Fibroblast of the aortic adventitia (primary cell): ENCODE measurements at regions not wholly inside any gene's neighbourhood (a gene's known extent, or its start where the extent isn't known, plus 50 kb on each side); places are given as distances from the start of the nearest gene placed in this dataset.

Source experiments
- DNase-seq: peaks from one replicate; pipeline ENCODE4 v3.0.0-alpha.2; 2010; ENCODE audit warnings: low read depth
- H3K4me3 ChIP-seq: 2 replicates; pipeline ENCODE4 v1.5.1; 2011; ENCODE audit warnings: low read depth, mild to moderate bottlenecking, control low read depth, low read length, moderate library complexity
- TF ChIP-seq, protein P1 (sequence below): IDR thresholded peaks from 2 replicates; pipeline ENCODE4 v1.5.1; 2011; ENCODE audit warnings: mild to moderate bottlenecking, low read length, control low read depth, inconsistent platforms; ENCODE audit not compliant: insufficient read depth

GRCh38 chr14:65280653-65281052, 131.9 kb upstream of the FUT8 start:
- no peak for DNase-seq
- TF ChIP-seq, protein P1, sequence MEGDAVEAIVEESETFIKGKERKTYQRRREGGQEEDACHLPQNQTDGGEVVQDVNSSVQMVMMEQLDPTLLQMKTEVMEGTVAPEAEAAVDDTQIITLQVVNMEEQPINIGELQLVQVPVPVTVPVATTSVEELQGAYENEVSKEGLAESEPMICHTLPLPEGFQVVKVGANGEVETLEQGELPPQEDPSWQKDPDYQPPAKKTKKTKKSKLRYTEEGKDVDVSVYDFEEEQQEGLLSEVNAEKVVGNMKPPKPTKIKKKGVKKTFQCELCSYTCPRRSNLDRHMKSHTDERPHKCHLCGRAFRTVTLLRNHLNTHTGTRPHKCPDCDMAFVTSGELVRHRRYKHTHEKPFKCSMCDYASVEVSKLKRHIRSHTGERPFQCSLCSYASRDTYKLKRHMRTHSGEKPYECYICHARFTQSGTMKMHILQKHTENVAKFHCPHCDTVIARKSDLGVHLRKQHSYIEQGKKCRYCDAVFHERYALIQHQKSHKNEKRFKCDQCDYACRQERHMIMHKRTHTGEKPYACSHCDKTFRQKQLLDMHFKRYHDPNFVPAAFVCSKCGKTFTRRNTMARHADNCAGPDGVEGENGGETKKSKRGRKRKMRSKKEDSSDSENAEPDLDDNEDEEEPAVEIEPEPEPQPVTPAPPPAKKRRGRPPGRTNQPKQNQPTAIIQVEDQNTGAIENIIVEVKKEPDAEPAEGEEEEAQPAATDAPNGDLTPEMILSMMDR = no peak
- H3K4me3 ChIP-seq = no peak overlapping the region

DNA sequence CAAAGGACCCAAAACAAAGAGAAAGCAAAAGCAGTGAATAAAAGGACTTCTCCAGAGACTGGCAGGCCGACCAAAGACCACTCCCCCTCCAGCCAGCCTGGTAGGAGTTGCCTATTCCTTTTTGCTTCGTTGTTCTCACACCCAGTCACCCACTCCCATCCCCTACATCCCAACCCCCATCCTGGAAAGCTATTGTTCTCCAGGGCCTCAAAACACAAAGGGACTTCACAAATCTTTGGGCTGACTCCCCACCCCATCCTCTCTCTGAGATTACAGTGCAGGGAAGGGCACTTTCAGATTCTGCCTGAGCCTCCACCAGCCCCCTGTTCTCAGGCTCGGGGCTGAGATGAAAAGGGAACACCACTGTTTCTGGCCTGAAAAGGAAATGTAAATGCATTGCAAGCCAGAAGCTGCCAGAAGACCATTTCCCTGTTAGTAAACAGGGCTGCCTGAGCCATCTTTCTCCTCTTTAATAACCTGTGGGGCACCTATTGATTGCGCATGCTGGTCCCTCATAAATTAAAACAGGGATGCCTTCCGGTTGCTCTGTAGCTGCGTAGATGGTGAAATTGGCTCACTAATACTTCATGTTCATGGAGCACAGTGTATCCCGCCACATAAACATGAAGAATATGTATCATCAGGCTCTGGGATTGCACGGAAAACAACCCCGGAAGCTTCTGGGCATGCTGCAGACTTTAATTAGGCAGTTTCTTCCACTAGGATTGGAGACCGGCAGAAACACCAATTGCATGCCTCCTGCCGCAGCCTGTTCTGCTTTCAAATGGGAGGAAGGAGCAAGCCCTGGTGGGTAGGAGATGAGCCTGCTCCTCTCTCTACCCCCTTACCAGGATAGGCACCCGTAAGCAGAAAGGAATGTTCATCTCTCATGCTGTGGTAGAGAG, 130.3 kb upstream of the FUT8 start:
- TF ChIP-seq, protein P1 = no peak
- no peak overlapping the region for H3K4me3 ChIP-seq
- DNase-seq = peak; percentile 68

- no peak for DNase-seq
- no peak overlapping the region for H3K4me3 ChIP-seq
- TF ChIP-seq, protein P1 = no peak
These were observed 129.7 kb upstream of the FUT8 start for GRCh38 chr14:65282896-65283253.

GRCh38 chr14:65286443-65286842, 126.1 kb upstream of the FUT8 start:
- DNase-seq = no peak
- no peak overlapping the region for H3K4me3 ChIP-seq
- TF ChIP-seq, protein P1 = peak; percentile 18

DNA sequence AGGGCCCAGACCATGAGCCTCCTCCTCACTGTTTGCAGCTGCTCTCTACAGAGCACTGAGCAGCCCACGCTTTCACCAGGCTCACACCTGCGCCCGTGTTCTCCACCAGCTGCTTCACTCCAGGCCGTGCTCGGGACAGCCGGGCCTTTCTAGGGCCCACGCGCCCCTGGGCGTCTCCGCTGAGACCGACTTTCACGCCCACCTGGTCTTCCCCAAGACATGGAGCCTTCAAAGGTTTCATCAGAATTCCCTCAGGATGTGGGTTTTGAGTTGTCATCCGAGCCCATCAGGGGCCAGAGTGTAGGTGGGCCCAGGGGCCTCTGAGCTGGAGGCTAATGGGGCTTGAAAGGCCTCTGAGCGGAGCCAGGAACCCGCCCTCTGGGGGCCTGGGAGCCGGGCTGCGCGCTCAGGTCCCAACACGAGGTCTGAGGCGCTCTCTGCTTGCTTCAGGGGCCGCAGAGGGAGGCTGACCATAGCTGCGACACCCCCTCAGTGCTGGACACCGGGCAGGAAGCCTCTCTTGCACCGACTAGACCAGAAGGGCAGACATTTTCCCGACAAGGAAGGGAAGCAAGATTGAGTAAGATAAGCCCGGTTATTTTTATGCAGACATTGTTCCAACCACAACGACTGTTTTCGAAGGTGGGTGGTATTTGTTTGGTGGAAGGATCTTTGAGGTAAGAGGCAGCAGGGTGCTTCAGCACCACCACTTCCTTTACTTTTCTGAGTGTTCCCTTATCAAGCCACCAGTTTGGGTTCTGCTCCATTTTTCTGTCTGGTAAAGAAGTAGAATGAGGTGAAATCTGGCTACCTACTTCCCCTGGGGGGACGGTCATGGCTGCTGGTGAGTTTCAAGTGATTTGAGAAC, 125.0 kb upstream of the FUT8 start:
- no peak for DNase-seq
- H3K4me3 ChIP-seq = no peak overlapping the region
- TF ChIP-seq, protein P1 = no peak

DNA sequence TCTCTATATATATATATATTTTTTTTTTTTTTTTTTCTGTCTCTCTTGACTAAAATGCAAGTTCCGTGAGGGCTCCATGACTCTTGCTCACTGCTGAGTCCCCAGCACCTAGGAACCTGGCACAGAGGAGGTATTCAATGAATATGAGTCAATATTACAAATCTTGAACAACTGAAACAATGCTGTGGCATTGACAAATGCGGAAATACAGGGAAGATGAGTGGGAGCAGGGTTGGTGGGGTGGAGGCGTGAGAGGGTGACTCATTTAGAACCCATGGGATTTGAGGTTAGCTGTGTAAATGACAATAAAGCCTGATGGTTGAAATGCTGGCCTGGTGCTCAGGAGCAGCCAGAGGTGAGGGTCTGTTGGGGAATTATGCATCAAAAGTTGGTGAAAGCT, 121.7 kb upstream of the FUT8 start:
- H3K4me3 ChIP-seq = no peak overlapping the region
- DNase-seq = peak; percentile 93
- TF ChIP-seq, protein P1 = no peak
